Left lung (tissue), 4 donors: ENCODE measurements at regions not wholly inside any gene's neighbourhood (a gene's known extent, or its start where the extent isn't known, plus 50 kb on each side); places are given as distances from the start of the nearest gene placed in this dataset.

Source experiments
- ATAC-seq: fragments of 200-7000 bp; cut with Tn5 transposase; one replicate; pipeline ENCODE4 v1.9.1; 2020; ENCODE audit warnings: moderate library complexity
- DNase-seq, 4 donors: peaks; one replicate each; pipeline ENCODE4 v3.0.0-alpha.2; 2013 to 2020
- H3K27ac ChIP-seq, 2 donors: fragments of 200-600 bp; sonication (generic) in 1 of 2; one replicate each; pipeline versions ENCODE4 v1.5.0 to v1.8.0; 2020 to 2021
- H3K27me3 ChIP-seq, 2 donors: fragments of 200-600 bp; sonication (generic) in 1 of 2; one replicate each; pipeline versions ENCODE4 v1.5.0 to v1.8.0; 2020 to 2021
- H3K36me3 ChIP-seq, 2 donors: fragments of 200-600 bp; sonication (generic) in 1 of 2; one replicate each; pipeline versions ENCODE4 v1.5.0 to v1.8.0; 2020 to 2021
- H3K4me1 ChIP-seq, 2 donors: fragments of 200-600 bp; one replicate each; pipeline ENCODE4 v1.8.0; 2021
- H3K4me3 ChIP-seq, 2 donors: fragments of 200-600 bp; sonication (generic) in 1 of 2; one replicate each; pipeline versions ENCODE4 v1.5.0 to v1.8.0; 2020 to 2021; ENCODE audit warnings: mild to moderate bottlenecking in 1 of 2
- H3K9me3 ChIP-seq, 2 donors: fragments of 200-600 bp; sonication (generic) in 1 of 2; one replicate each; pipeline versions ENCODE4 v1.5.0 to v1.8.0; 2020 to 2021
- CTCF ChIP-seq, 2 donors: fragments of 200-600 bp; sonication (generic) in 1 of 2; IDR thresholded peaks; one replicate each; pipeline versions ENCODE4 v1.5.0 to v1.8.0; 2021; ENCODE audit warnings: antibody characterized with exemption in 2 of 2
- intact Hi-C, 2 donors: fragments of 100-400 bp; cut with DNase I; formaldehyde crosslinking; loops; one replicate each; pipeline versions ENCODE4 v1.11.2 to v1.14.2; 2022
- donor health status: DM: no; HTN: yes; CAD: no.
- donor health status: DM: no; HTN: no; CAD: no.

- no peak for ATAC-seq
- Histone ChIP-seq H3K36me3 (no peaks in the 10 kb centered on the region), H3K4me3 (no peak overlapping the region), H3K9me3 (no peaks in the 10 kb centered on the region), H3K4me1 (no peaks in the 10 kb centered on the region), H3K27me3 (no peaks in the 10 kb centered on the region), H3K27ac (no peak overlapping the region)
- intact Hi-C loops, result no loop called here
- DNase-seq, result peak in 2 of 4 donors; percentile 69 to 72
- TF ChIP-seq CTCF (IDR thresholded peaks at IDR 0.05), result no peak
Observed at GRCh38 chr3:150307311-150308036, 100.6 kb upstream of the TSC22D2 start.

GRCh38 chr3:150306906-150307305 lies 101.2 kb upstream of the TSC22D2 start:
- no peak overlapping the region for H3K4me3 ChIP-seq
- H3K27ac ChIP-seq, result no peak overlapping the region
- no peaks in the 10 kb centered on the region for H3K27me3 ChIP-seq
- intact Hi-C loops, result no loop called here
- ATAC-seq, result no peak
- DNase-seq, result no peak
- TF ChIP-seq CTCF (IDR thresholded peaks at IDR 0.05), result no peak
- H3K4me1 ChIP-seq, result no peaks in the 10 kb centered on the region
- no peaks in the 10 kb centered on the region for H3K36me3 ChIP-seq
- no peaks in the 10 kb centered on the region for H3K9me3 ChIP-seq

GRCh38 chr3:150306083-150306482 lies 102.0 kb upstream of the TSC22D2 start:
- Histone ChIP-seq H3K27me3 (no peaks in the 10 kb centered on the region), H3K9me3 (no peaks in the 10 kb centered on the region), H3K27ac (no peak overlapping the region), H3K4me3 (no peak overlapping the region), H3K36me3 (no peaks in the 10 kb centered on the region), H3K4me1 (no peaks in the 10 kb centered on the region)
- TF ChIP-seq CTCF (IDR thresholded peaks at IDR 0.05), result no peak
- DNase-seq (no peak), ATAC-seq (no peak)
- intact Hi-C loops, result no loop called here

- intact Hi-C loops, result no loop called here
- no peak for TF ChIP-seq CTCF (IDR thresholded peaks at IDR 0.05)
- Histone ChIP-seq H3K4me1 (no peaks in the 10 kb centered on the region), H3K36me3 (no peaks in the 10 kb centered on the region), H3K4me3 (no peak overlapping the region), H3K27me3 (no peaks in the 10 kb centered on the region), H3K27ac (no peak overlapping the region), H3K9me3 (no peaks in the 10 kb centered on the region)
- ATAC-seq (no peak), DNase-seq (no peak)
Observed at GRCh38 chr3:150303768-150304167, 104.3 kb upstream of the TSC22D2 start.

- no peak for TF ChIP-seq CTCF (IDR thresholded peaks at IDR 0.05)
- Histone ChIP-seq H3K4me1 (no peaks in the 10 kb centered on the region), H3K27ac (no peak overlapping the region), H3K4me3 (no peak overlapping the region), H3K27me3 (no peaks in the 10 kb centered on the region), H3K9me3 (no peaks in the 10 kb centered on the region), H3K36me3 (no peaks in the 10 kb centered on the region)
- ATAC-seq (no peak), DNase-seq (no peak)
- intact Hi-C loops, result no loop called here
Observed at GRCh38 chr3:150302246-150302645, 105.9 kb upstream of the TSC22D2 start.
